HepG2 (cell line): ENCODE measurements at regions not wholly inside any gene's neighbourhood (a gene's known extent, or its start where the extent isn't known, plus 50 kb on each side); places are given as distances from the start of the nearest gene placed in this dataset.

ENCODE experiments used
- RBM39 ChIP-seq: fragments of 200-400 bp; formaldehyde crosslinking; IDR thresholded peaks from one replicate; pipeline ENCODE4 v1.6.1; 2018; ENCODE audit warnings: antibody characterized with exemption, mild to moderate bottlenecking, low read depth, low read length; ENCODE audit not compliant: poor library complexity, severe bottlenecking
- YY1 ChIP-seq: IDR thresholded peaks from 2 replicates; pipeline ENCODE4 v1.6.1; 2011; ENCODE audit warnings: low read length, low read depth, moderate library complexity, mild to moderate bottlenecking; ENCODE audit not compliant: insufficient read depth, insufficient replicate concordance
- ZNF549 ChIP-seq: sonication (generic); formaldehyde crosslinking; IDR thresholded peaks from 2 replicates; pipeline ENCODE4 v1.5.0; 2020; ENCODE audit warnings: missing genetic modification reagents
- TF ChIP-seq, protein P1 (sequence below): IDR thresholded peaks from 2 replicates; pipeline ENCODE4 v1.6.1; 2016; ENCODE audit warnings: low read depth, borderline replicate concordance

DNA sequence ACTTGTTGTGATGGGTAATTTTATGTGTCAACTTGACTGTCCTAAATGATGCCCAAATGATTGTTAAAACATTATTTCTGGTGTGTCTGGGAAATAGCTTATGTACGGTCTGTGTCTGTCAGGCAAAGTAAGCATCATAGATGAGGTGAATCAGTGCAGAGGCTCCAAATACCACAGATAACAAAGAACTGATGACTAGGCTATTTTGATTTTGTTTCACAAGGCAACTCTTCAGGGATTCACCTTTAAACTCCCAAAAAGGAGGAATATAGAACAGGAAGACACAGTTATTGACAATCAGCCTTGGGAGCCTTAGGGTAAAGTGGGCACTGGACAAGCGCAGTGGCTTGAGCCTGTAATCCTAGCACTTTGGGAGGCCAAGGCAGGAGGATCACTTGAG is 290.7 kb downstream of the PCDH10 start:
- TF ChIP-seq ZNF549 (CRISPR knock-in tag) (no peak), YY1 (no peak), RBM39 (no peak)
- TF ChIP-seq, protein P1, sequence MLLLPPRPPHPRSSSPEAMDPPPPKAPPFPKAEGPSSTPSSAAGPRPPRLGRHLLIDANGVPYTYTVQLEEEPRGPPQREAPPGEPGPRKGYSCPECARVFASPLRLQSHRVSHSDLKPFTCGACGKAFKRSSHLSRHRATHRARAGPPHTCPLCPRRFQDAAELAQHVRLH = no peak
